GM20431 (cell line): ENCODE measurements at regions not wholly inside any gene's neighbourhood (a gene's known extent, or its start where the extent isn't known, plus 50 kb on each side); places are given as distances from the start of the nearest gene placed in this dataset.

Experiments used
- in situ Hi-C: fragments of 300-500 bp; cut with MseI, MboI; formaldehyde crosslinking; loops from one replicate; pipeline ENCODE4 v1.15.0; 2020; ENCODE audit warnings: low sequenced_read_pairs; ENCODE audit not compliant: unreplicated experiment

DNA sequence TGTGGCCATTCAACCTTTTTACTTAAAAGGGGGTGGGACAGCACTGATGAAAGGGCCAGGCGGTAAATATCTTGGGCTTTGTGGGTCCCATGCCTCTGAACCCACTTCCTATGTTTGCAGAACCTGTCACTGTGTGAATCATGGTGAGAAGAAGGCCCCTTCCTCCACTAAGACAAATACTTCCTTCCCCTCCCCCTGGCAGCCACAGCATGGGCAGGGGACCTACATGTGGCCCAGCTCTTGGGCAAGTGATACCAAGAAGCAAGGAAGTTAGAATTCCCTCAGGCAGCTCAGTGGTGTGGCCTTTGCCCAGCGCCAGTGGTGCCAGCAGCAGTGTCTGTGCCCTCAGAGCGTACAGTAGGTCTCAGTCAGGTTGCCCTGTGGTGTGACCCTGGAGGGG, 168.6 kb downstream of the TRIM33 start:
- in situ Hi-C loops = no loop called here

DNA sequence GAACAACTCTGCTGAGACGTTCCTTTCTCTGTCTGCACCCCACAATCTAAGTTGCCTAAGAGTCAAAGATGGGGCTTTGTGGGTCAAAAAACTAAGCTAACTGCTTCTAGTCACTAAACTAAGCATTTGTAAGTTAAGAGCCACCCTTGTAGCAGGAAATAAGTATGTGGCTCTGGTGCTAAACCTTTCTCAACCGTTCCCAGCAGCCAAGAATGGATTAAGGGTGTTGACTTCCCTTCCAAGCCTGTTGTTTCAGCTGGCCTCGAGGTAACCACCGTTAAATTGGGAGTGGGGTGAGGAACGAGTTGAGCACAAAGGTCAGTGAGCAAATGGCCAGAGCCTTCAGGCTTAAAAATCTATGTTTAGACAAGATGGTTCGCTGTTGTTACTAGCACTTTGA, 169.1 kb downstream of the TRIM33 start:
- in situ Hi-C loops = no loop called here

DNA sequence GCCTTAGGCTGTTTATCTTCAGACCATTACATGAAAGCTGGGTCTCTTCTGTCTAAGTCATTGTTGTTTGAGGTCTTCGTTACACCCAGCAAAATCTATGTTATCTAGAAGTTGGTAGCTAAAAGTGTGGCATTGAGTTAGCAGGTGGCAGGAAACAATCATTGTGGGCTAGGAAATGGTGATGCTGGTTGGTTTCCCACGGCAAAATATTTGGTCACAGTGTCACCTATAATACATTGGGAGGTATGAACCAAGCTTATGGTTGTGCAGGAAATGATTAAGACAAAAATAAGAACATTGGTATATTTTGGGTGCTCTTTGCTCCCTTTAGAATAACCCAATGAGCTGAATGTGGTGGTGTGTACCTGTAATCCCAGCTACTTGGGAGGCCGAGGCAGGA, 169.7 kb downstream of the TRIM33 start:
- in situ Hi-C loops = no loop called here

DNA sequence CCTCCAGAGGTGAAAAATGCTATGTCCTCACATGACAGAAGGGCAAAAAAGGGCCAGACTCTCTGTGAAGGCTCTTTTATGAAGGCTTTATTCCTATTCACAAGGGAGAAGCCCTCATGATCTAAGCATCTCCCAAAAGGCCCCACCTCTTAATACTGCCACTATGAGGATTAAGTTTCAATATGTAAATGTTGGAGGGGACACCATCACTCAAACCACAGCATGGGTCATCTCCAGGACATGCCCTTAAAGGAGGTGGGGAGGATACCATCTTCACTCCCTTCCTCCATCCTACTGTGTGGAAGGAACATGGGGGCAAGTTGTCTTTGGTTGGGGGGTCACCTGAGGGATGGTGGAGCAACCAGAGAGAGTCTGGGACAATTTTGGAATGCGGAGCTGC, 170.1 kb downstream of the TRIM33 start:
- in situ Hi-C loops = no loop called here

DNA sequence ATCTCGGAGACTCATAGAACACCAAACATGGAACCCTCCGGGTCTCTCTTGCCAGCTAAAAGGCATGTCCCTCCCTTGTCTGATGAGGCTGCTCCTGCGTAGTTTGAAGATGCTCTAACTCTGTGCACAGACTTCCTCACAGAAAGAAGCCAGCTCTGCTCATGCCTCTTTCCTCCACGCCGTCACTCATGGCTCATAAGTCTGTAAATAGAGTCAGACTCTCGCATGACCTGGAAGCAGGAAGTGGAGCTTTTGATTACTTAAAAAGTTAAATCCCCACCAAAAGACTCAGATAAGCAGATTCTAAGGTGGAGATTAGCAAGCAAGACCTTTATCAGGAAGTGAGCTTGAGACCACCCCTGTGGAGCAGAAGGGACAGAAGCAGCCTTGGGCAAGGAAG, 171.6 kb downstream of the TRIM33 start:
- in situ Hi-C loops = no loop called here

DNA sequence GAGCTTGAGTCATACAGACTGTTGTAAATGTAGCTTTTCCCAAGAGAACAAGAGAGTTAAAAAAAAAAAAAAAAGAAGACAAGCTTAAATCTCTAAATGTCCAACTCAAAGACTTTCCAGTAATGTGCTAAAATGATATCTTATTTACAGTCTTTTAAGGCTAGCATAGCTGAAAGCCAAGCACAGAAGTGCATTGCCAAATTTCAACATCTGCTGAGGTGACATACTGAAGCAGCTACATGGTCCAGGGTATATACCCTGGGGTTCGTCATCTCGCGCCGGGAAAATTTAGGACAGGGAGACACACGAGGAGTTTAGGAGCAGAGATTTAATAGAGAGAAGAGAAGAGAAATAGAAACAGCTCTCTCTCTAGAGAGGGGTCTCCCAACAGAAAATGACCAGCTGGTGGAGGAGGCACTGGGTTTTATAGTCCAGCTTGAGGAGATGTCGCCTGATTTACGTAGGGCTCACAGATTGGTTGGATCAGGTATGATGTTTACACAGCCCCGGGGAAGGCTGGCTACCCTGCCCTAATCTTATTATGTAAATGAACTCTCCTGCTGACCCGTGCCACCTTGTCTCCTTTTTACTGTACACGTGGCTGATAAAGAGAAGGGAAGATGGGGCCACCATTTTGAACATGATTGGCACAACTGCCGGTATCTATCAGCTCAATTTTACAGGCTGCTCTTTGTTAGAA, 172.7 kb downstream of the TRIM33 start:
- in situ Hi-C loops = no loop called here

DNA sequence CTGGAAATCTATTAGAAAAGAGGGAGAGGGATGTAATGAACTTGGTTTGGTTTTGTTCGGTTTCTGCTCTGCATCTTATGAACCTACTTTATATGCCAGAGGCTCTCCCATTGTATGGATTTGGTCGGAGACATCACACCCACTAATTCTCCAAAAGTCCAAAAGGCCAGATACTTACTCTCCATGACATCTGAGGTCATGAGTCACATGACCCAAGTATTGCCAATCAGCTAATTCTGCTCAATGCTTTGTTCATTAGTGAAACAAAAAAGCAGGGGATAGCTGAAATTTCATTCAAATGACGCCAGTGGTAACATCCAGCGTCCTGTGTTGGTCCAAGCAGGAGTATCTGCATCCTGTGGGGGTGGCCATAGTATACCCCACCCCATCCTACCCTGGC, 173.6 kb downstream of the TRIM33 start:
- in situ Hi-C loops = no loop called here

DNA sequence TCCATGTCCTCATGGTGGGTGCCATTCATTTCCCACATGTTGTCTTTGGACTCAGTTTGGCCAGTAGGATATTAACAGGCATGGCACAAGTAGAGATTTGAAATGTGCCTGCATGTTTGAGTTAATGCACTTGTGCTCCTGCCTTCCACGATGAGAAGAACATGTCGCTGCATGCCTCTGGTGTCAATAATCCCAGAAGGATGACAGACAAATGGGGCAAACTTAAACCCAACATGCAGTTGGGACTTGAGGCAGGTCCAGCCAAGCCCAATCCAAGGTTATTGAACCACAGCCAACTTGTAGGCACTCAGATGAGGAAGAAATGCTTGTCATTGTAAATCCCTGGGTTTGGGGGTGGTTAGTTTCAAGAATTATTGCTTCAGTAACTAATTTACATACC, 174.6 kb downstream of the TRIM33 start:
- in situ Hi-C loops = no loop called here

DNA sequence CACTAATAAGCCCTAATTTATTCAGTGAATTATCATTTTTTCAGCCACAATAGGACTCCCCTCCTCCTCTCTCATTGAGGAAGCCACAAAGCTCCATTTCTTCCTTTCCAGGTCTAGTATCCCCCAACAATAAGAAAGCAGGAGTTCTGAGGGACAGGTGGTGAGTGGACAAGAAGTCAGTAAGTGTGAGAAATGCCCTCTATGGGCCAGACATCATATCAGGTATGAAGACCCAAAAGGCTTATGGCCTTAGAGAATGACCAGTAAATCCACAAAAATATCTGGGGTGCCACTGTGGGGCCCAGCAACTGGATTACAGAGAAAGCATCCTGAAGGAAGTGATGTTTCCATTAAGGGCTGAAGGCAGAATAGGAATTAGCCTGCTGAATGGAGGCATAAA, 175.7 kb downstream of the TRIM33 start:
- in situ Hi-C loops = no loop called here

DNA sequence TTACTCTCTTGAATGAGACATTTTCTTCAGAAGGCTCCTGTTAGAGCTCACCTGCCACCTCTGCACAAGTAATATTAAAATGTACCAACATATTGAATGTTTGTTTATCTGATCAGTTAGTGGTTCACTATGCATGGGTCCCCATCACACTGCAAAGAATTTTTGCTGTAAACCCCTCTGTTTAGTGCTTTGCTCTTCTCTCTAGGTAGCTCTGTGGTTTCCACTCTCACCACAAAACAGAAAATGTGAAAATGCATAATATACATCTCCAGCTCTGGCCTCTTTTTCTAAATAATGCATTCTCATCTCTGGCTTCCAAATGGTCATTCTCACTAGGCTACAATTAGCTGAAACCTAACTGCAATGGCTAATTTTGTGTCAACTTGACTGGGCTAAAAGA, 176.7 kb downstream of the TRIM33 start:
- in situ Hi-C loops = no loop called here

DNA sequence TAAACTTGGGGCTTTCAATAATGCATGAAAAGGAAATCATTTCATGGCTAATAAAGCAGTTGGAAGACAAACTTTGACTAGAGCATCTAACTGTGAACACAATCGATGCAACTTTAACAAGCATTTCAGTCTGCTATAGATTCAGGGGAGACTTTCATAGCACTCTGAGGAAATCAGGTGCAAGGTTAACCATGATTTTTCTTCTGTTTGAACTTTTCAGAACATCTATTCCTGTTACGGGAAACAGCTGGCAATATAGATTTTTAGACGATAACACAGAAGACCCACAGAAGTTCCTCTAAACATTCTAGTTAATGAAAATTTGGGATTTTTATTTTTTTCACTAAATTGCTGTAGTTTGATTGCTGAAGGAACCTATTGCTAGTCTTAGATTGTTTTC, 177.3 kb downstream of the TRIM33 start:
- in situ Hi-C loops = no loop called here

DNA sequence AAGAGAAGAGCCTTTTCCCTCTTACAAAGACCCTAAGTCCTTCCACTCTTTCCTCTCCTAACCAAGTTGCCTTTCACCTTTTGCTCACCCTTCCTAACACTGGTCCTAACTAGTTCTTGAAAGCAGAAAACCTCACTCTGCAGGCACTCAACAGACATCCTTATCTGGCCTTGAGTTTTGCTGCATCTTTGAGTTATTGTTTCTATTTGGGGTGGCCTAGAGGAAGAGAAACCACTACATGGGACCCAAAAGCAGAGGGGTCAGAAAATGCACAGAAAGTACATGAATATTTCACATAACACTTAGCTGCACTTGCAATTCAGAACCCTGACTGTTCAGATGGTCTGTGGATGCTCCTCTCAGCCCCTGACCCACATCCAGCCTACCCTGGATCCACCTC, 178.3 kb upstream of the SYT6 start:
- in situ Hi-C loops = no loop called here

DNA sequence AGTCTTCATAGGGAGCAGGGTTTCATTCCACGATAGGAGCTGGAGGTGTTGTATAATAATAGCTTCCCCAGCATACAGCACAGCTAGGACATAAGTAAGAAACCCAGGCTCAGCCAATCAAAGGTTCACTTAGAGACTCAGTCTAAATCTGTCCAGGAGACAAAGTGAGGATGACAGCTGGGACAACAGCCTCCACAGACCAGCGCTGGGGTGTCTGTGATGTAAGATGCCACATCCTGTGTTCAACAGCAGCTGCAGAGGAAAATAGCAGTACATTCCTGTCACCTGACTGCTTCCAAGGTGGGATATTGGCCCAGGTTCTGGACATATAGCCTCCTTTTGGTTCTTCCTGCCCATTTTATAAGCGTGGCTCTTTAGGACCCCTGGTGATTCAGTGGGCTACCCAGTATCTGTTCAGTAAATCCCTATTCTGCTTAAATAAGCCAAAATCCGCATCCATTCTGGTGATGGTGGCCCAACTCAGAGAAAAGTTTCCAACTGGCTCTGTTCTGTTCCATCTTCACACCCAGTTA, 176.8 kb upstream of the SYT6 start:
- in situ Hi-C loops = no loop called here

DNA sequence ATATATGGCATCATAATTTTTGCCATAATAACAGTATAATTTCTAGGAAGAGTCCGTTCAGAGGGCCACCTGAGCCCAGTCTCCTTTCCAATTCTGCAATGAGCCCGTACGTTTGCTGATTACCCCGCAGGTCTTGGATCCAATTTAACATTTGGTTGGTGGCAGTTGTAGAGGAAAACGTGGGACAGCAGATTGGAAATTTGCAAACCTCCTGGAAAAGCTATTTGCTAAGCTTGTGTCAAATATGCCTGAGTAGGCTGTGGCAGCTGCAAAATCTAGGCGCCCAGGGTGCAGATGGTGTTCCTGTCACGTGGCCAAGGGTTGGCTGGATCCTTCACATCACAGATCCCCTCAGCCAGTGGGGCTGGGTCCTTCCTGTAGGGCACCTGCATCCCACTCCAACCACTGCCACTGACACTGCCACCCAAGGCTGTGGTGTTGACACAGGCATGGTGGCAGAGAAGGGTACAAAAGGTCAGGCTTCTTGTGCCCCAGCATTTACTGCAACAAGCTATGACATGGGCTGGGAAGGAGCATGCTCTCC, 174.8 kb upstream of the SYT6 start:
- in situ Hi-C loops = no loop called here

DNA sequence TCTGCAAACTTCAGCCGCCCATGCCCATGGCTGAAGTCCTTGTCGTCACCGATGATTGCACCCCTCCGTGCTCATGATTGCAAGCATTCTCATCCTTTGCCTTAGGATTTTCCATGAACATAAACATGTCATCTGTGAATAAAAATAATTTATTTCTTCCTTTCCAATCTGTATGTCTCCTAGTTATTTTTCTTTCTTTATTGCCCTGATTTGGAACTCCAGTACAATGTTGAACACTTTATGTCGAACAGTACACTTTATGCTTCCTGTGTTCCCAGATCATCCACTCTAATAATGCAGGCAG, 170.9 kb upstream of the SYT6 start:
- in situ Hi-C loops = no loop called here

DNA sequence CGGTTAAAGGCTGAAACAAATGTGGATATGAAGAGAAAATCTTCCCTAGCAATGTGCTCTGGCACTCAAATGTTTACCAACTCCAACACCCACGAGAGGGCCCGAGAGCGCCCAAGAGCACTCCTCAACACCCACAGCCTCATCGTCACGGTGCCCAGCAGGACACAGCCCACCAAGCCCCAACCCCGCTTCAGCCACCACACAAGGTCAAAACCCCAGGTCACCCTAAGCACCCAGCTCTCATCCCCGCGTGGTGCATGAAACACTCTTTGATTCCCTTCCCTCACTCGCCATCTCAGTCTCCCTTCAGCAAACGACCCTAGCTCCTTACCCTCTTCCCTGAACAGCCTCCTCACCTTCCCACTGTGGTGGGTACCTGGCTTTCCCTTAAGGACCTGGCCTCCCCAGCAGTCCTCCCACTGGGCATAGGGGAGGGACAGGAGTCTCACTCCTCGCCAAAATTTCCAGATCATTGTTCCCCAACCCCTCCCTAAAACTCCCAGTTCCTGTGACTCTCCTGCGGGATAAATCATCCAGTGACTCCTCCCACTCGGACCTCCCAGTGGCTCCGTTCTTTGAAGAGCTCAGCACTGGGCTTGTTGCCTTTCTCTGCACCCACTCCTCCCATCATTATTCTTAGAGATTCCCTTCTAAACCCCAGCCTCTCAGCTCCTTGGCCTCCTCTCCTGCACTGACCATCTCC, 170.4 kb upstream of the SYT6 start:
- in situ Hi-C loops = no loop called here

DNA sequence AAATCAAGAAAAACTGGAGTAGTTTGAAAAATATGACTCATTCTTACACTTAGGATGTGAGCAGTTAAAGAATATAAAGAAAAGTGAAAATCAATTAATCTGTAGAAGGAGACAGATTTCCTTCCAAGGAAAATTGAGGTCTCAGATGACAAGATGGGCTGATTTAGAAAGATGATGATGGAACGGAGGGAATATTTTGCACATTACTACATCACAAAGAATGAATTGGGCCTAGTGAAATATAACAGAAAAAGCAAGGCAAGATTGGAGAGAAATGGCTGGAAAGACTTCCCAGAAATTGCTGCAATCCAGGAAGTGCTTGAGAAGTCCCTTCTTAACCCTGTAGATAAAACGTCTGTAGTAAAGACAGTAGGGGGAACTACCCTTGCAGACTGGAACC, 169.1 kb upstream of the SYT6 start:
- in situ Hi-C loops = no loop called here

DNA sequence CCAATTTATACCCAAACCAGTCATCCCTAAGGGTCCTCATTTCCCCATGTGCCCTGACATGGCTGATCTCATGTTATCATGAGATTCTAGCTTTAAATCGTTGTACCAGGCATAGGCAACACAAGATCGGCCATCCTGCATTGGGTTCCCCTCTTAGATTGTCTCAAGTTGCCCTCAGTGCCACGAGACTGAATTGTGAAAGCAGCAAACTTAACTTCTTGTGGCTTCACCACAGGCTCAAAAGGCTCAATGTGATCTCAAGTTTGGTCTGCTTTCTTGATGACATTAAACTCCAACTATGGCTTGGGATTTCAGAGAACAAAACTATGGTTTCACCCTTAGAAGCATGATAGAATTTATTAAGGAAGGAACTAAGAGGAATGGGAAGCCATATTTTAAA, 168.5 kb upstream of the SYT6 start:
- in situ Hi-C loops = no loop called here

DNA sequence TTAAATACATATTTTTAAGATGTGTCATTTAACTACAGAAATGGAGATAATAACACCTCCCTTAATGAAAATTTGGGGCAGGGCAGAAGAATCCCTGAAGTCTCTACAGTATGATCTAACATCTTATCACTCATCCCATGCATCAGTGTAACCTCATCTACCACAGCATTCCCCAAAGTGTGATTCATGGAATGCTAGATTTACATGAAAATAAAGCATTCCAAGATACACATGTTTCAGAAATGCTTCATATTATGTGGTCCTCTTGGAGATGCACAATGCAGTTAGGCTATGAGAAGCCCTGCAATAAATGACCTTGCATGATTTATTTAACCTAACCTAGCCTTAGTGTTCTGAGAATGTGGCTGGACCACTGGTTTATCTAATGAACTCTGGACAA, 166.9 kb upstream of the SYT6 start:
- in situ Hi-C loops = no loop called here

DNA sequence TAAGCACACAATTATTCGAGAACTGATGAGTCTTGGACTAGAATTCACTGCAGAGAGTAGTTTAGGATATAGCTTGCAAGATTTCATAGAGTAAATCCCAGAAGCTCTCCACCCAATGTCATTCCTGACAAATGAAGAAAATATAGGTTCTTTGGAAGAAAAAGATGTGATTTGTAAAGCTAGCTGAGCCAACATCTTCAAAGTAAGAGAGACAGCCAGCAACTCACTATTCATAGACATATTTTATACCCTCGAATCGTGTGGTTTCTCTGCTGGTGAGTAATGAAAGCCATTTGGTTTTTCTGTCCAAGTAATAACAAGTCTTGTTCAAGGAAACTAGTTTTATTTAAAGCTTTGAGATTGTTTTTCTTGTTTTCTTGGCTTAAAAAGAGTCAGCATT, 165.7 kb upstream of the SYT6 start:
- in situ Hi-C loops = no loop called here

DNA sequence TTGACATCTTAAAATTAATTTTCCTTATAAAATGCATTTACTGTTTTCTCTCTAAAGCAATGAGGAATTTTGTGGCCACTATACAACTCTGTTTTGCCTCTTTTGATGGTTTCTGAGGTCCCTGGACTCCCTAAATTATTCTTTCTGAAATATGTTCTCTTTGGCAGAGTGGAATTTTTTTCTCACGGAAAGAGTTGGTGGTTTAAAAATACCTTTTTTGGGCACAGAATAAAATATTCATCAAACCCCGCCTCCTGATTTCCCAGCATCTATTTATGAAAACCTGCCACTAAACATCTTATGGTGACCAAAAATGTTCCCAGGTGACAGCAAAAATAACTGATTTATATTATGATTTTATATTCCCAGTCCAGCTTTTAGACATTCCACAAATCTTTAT, 165.3 kb upstream of the SYT6 start:
- in situ Hi-C loops = no loop called here

DNA sequence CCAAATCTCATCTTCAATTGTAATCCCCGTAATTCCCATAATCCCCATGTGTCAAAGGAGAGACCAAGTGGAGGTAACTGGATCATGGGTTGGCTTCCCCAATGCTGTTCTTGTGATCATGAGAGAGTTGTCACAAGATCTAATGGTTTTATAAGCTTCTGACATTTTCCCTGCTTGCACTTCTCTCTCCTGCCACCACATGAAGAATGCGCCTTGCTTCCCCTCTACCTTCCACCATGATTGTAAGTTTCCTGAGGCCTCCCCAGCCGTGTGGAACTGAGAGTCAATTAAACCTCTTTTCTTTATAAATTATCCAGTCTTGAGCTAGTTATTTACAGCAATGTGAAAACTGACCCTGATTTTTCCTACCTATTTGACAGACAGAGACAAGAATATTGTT, 162.5 kb upstream of the SYT6 start:
- in situ Hi-C loops = no loop called here
